ENCODE measurements at regions not wholly inside any gene's neighbourhood (a gene's known extent, or its start where the extent isn't known, plus 50 kb on each side); places are given as distances from the start of the nearest gene placed in this dataset.
"Not testable (repeated sequence)": the region's sequence is repeated elsewhere in the genome, so short reads cannot be mapped to it uniquely, and the experiment has no call there.

GRCh38 chr9:90526386-90526785 lies 116.2 kb downstream of the DIRAS2 start:
- Mint-ChIP-seq H3K4me3 (no peak overlapping the region), H3K36me3 (ENCODE audit: low read depth) (no peaks in the 10 kb centered on the region), H3K9me3 (no peaks in the 10 kb centered on the region; the same call in 2 of the 3 replicates), H3K27ac (no peak overlapping the region), H3K27me3 (ENCODE audit: insufficient read depth, low read depth, poor library complexity) (no peaks in the 10 kb centered on the region), H3K4me1 (no peaks in the 10 kb centered on the region)
- H3K36me3 ChIP-seq (ENCODE audit: insufficient read depth) = no peaks in the 10 kb centered on the region
- no peak for DNase-seq (ENCODE audit: low spot score)
- 0 out of 2 replicates have a peak overlapping the region, but pooled peaks have one; percentile 21 for H2AFZ ChIP-seq
- H4K20me1 ChIP-seq (replicated peaks; ENCODE audit: insufficient read depth) = no peaks in the 10 kb centered on the region
- no peaks in the 10 kb centered on the region for H3K27me3 ChIP-seq (ENCODE audit: insufficient read depth)
- no peaks in the 10 kb centered on the region for H3K79me2 ChIP-seq (replicated peaks; ENCODE audit: insufficient read depth)
- no peak overlapping the region for H3K4me2 ChIP-seq
- TF ChIP-seq ZNF462 (CRISPR knock-in tag; IDR thresholded peaks at IDR 0.05) (no peak), NANOG (IDR thresholded peaks at IDR 0.05; ENCODE audit: borderline replicate concordance) (no peak), EZH2phosphoT487 (IDR thresholded peaks at IDR 0.05; ENCODE audit: unreplicated experiment) (no peak), POLR2AphosphoS5 (IDR thresholded peaks at IDR 0.05; ENCODE audit: low read depth) (no peak), EZH2 (IDR thresholded peaks at IDR 0.05; ENCODE audit: low read depth, unreplicated experiment) (no peak), CREB1 (CRISPR knock-in tag; IDR thresholded peaks at IDR 0.05; ENCODE audit: low read depth) (no peak), ZNF331 (CRISPR knock-in tag; IDR thresholded peaks at IDR 0.05; ENCODE audit: low read depth) (no peak)
- TF ChIP-seq, protein P1, sequence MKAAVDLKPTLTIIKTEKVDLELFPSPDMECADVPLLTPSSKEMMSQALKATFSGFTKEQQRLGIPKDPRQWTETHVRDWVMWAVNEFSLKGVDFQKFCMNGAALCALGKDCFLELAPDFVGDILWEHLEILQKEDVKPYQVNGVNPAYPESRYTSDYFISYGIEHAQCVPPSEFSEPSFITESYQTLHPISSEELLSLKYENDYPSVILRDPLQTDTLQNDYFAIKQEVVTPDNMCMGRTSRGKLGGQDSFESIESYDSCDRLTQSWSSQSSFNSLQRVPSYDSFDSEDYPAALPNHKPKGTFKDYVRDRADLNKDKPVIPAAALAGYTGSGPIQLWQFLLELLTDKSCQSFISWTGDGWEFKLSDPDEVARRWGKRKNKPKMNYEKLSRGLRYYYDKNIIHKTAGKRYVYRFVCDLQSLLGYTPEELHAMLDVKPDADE (IDR thresholded peaks at IDR 0.05) = no peak
- H3K27ac ChIP-seq (ENCODE audit: low read depth) = no peak overlapping the region
- H3K9me2 ChIP-seq (ENCODE audit: insufficient read depth) = peaks cover 6% of the 10 kb centered on the region; the same call in 1 of the 2 replicates
- no peaks in the 10 kb centered on the region for H3K4me1 ChIP-seq (ENCODE audit: insufficient read depth)
- ATAC-seq = no peak
- no peaks in the 10 kb centered on the region for H3F3A ChIP-seq (replicated peaks; ENCODE audit: low read depth)
- no peak overlapping the region for H3K4me3 ChIP-seq

GRCh38 chr9:90536094-90536493 lies 106.5 kb downstream of the DIRAS2 start:
- peaks cover 25% of the 10 kb centered on the region for H3K4me1 ChIP-seq (ENCODE audit: insufficient read depth)
- not testable (repeated sequence) for H3K9me3 Mint-ChIP-seq; H3K4me3 ChIP-seq; H3K79me2 ChIP-seq (replicated peaks; ENCODE audit: insufficient read depth); H3K27me3 ChIP-seq (ENCODE audit: insufficient read depth); H3F3A ChIP-seq (replicated peaks; ENCODE audit: low read depth); H4K20me1 ChIP-seq (replicated peaks; ENCODE audit: insufficient read depth); H3K36me3 ChIP-seq (ENCODE audit: insufficient read depth); H3K9me2 ChIP-seq (ENCODE audit: insufficient read depth); DNase-seq (ENCODE audit: low spot score); H3K27me3 Mint-ChIP-seq (ENCODE audit: insufficient read depth, low read depth, poor library complexity); H3K36me3 Mint-ChIP-seq (ENCODE audit: low read depth); H3K27ac ChIP-seq (ENCODE audit: low read depth)
- H3K4me3 Mint-ChIP-seq = peak overlapping the region; percentile 21; the same call in 1 of the 3 replicates
- peak overlapping the region; percentile 41 for H3K27ac Mint-ChIP-seq
- H2AFZ ChIP-seq = 0 out of 2 replicates have a peak overlapping the region, but pooled peaks have one; percentile 40
- peaks cover 26% of the 10 kb centered on the region for H3K4me1 Mint-ChIP-seq
- ATAC-seq = peak; percentile 57; the same call in 2 of the 3 replicates
- peak overlapping the region; percentile 3 for H3K4me2 ChIP-seq

Data from GM23338 (cell line).